ENCODE measurements at regions not wholly inside any gene's neighbourhood (a gene's known extent, or its start where the extent isn't known, plus 50 kb on each side); places are given as distances from the start of the nearest gene placed in this dataset.

- 89 to 95% (median 91%) methylated on average over 6 of the region's 6 CpGs for WGBS, 3 donors
- Histone ChIP-seq H3K4me1 (no peaks in the 10 kb centered on the region), H3K36me3 (ENCODE audit: insufficient read depth in 1 of 2, low read depth in 1 of 2) (no peaks in the 10 kb centered on the region), H3K9me3 (no peaks in the 10 kb centered on the region), H3K27ac (no peak overlapping the region), H3K4me3 (no peak overlapping the region), H3K27me3 (ENCODE audit: insufficient read depth in 3 of 3, low read length in 2 of 3) (no peaks in the 10 kb centered on the region)
- DNase-seq (no peak), ATAC-seq (no peak)
- TF ChIP-seq CTCF (IDR thresholded peaks at IDR 0.05) = no peak
- intact Hi-C loops (cut with DNase I) = no loop called here
These were observed 109.1 kb upstream of the GGTLC1 start for GRCh38 chr20:24097506-24098245.

GRCh38 chr20:24096864-24097450 is 108.4 kb upstream of the GGTLC1 start:
- ATAC-seq (no peak), DNase-seq (no peak)
- no peaks in the 10 kb centered on the region for H3K9me3 ChIP-seq
- no peaks in the 10 kb centered on the region for H3K36me3 ChIP-seq (ENCODE audit: insufficient read depth in 1 of 2, low read depth in 1 of 2)
- H3K4me1 ChIP-seq = no peaks in the 10 kb centered on the region
- H3K4me3 ChIP-seq = no peak overlapping the region
- intact Hi-C loops (cut with DNase I) = no loop called here
- 61 to 64% (median 64%) methylated on average over 13 of the region's 13 CpGs for WGBS, 3 donors
- TF ChIP-seq CTCF (IDR thresholded peaks at IDR 0.05) = no peak
- H3K27ac ChIP-seq = no peak overlapping the region
- H3K27me3 ChIP-seq (ENCODE audit: insufficient read depth in 3 of 3, low read length in 2 of 3) = no peaks in the 10 kb centered on the region

GRCh38 chr20:24096264-24096663 is 107.7 kb upstream of the GGTLC1 start:
- TF ChIP-seq CTCF (IDR thresholded peaks at IDR 0.05) = no peak
- Histone ChIP-seq H3K4me3 (no peak overlapping the region), H3K4me1 (no peaks in the 10 kb centered on the region), H3K27ac (no peak overlapping the region), H3K27me3 (ENCODE audit: insufficient read depth in 3 of 3, low read length in 2 of 3) (no peaks in the 10 kb centered on the region), H3K9me3 (no peaks in the 10 kb centered on the region), H3K36me3 (ENCODE audit: insufficient read depth in 1 of 2, low read depth in 1 of 2) (no peaks in the 10 kb centered on the region)
- 72 to 75% (median 74%) methylated on average over 5 of the region's 5 CpGs for WGBS, 3 donors
- intact Hi-C loops (cut with DNase I) = no loop called here
- DNase-seq = no peak
- ATAC-seq = no peak

GRCh38 chr20:24095756-24096155 is 107.2 kb upstream of the GGTLC1 start:
- Histone ChIP-seq H3K27ac (no peak overlapping the region), H3K4me3 (no peak overlapping the region), H3K4me1 (no peaks in the 10 kb centered on the region), H3K27me3 (ENCODE audit: insufficient read depth in 3 of 3, low read length in 2 of 3) (no peaks in the 10 kb centered on the region), H3K36me3 (ENCODE audit: insufficient read depth in 1 of 2, low read depth in 1 of 2) (no peaks in the 10 kb centered on the region), H3K9me3 (no peaks in the 10 kb centered on the region)
- TF ChIP-seq CTCF (IDR thresholded peaks at IDR 0.05) = no peak
- no peak for DNase-seq
- ATAC-seq = no peak
- 46 to 62% (median 50%) methylated on average over 7 of the region's 7 CpGs for WGBS, 3 donors
- intact Hi-C loops (cut with DNase I) = no loop called here

GRCh38 chr20:24095303-24095702 is 106.7 kb upstream of the GGTLC1 start:
- ATAC-seq = no peak
- no peaks in the 10 kb centered on the region for H3K9me3 ChIP-seq
- no peak overlapping the region for H3K4me3 ChIP-seq
- DNase-seq = no peak
- intact Hi-C loops (cut with DNase I) = no loop called here
- H3K36me3 ChIP-seq (ENCODE audit: insufficient read depth in 1 of 2, low read depth in 1 of 2) = no peaks in the 10 kb centered on the region
- H3K27ac ChIP-seq = no peak overlapping the region
- no peaks in the 10 kb centered on the region for H3K27me3 ChIP-seq (ENCODE audit: insufficient read depth in 3 of 3, low read length in 2 of 3)
- H3K4me1 ChIP-seq = no peaks in the 10 kb centered on the region
- no peak for TF ChIP-seq CTCF (IDR thresholded peaks at IDR 0.05)
